Colonic mucosa (tissue), 4 donors: ENCODE measurements at regions not wholly inside any gene's neighbourhood (a gene's known extent, or its start where the extent isn't known, plus 50 kb on each side); places are given as distances from the start of the nearest gene placed in this dataset.

ENCODE experiments used
- DNase-seq: peaks from one replicate; pipeline ENCODE4 v3.0.0-alpha.2; 2020
- H3K27ac ChIP-seq: fragments of 200-600 bp; one replicate; pipeline ENCODE4 v1.8.0; 2021
- H3K27me3 ChIP-seq: fragments of 200-600 bp; one replicate; pipeline ENCODE4 v1.8.0; 2021
- H3K36me3 ChIP-seq: fragments of 200-600 bp; one replicate; pipeline ENCODE4 v1.8.0; 2021
- H3K4me1 ChIP-seq: fragments of 200-600 bp; one replicate; pipeline ENCODE4 v1.8.0; 2021; ENCODE audit warnings: mild to moderate bottlenecking
- H3K4me3 ChIP-seq: fragments of 200-600 bp; one replicate; pipeline ENCODE4 v1.8.0; 2021
- H3K9ac ChIP-seq, 2 donors: one replicate each; pipeline ENCODE4 v1.7.0; 2013; ENCODE audit warnings: control low read depth in 2 of 2, low read depth in 2 of 2, low read length in 2 of 2
- H3K9me3 ChIP-seq: fragments of 200-600 bp; one replicate; pipeline ENCODE4 v1.8.0; 2021
- intact Hi-C: fragments of 100-400 bp; cut with DNase I; formaldehyde crosslinking; loops from one replicate; pipeline ENCODE4 v1.14.1; 2022
- TF ChIP-seq, protein P1 (sequence below): fragments of 200-600 bp; IDR thresholded peaks from one replicate; pipeline ENCODE4 v1.8.0; 2022; ENCODE audit warnings: antibody characterized with exemption, mild to moderate bottlenecking
- donor health status: healthy.
- donor health status: DM: no; HTN: no; CAD: no.
- donor health status: DM: no; HTN: no; CAD: no.

DNA sequence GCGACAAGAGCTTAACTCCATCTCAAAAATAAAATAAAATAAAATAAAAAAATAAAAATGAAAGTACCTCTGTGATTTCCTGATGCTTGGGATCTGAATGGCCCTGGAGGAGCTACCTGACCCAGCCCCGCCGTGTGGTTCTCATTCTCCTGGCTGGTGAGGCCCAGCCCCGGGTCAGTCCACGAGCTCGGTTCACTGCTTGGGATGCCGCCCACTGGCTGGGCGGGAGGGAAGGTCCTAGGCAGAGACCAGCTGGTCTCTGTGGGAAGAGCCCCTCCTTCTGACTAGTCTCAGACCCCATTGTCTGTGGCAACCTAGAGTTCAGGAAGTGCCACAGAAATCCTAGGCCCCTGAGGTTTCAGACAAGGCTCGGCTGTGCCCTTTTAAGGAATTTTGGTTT, 55.1 kb upstream of the DLGAP1 start:
- TF ChIP-seq, protein P1, sequence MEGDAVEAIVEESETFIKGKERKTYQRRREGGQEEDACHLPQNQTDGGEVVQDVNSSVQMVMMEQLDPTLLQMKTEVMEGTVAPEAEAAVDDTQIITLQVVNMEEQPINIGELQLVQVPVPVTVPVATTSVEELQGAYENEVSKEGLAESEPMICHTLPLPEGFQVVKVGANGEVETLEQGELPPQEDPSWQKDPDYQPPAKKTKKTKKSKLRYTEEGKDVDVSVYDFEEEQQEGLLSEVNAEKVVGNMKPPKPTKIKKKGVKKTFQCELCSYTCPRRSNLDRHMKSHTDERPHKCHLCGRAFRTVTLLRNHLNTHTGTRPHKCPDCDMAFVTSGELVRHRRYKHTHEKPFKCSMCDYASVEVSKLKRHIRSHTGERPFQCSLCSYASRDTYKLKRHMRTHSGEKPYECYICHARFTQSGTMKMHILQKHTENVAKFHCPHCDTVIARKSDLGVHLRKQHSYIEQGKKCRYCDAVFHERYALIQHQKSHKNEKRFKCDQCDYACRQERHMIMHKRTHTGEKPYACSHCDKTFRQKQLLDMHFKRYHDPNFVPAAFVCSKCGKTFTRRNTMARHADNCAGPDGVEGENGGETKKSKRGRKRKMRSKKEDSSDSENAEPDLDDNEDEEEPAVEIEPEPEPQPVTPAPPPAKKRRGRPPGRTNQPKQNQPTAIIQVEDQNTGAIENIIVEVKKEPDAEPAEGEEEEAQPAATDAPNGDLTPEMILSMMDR: no peak
- intact Hi-C loops: no loop called here
- DNase-seq: no peak
- Histone ChIP-seq H3K4me3 (no peak overlapping the region), H3K9ac (no peak overlapping the region), H3K4me1 (no peaks in the 10 kb centered on the region), H3K36me3 (no peaks in the 10 kb centered on the region), H3K9me3 (no peaks in the 10 kb centered on the region), H3K27me3 (no peaks in the 10 kb centered on the region), H3K27ac (no peak overlapping the region)
